ENCODE measurements at regions not wholly inside any gene's neighbourhood (a gene's known extent, or its start where the extent isn't known, plus 50 kb on each side); places are given as distances from the start of the nearest gene placed in this dataset.

GRCh38 chr2:57892920-57893319, 153.7 kb upstream of the VRK2 start:
- peak; percentile 74 to 92 (median 91) for DNase-seq

- no peak for DNase-seq
Measured at GRCh38 chr2:57893347-57893746, 153.3 kb upstream of the VRK2 start.

- DNase-seq, result no peak
Measured at GRCh38 chr2:57893786-57894185, 152.8 kb upstream of the VRK2 start.

- peak; percentile 27 to 72 (median 68) for DNase-seq
Measured at GRCh38 chr2:57894381-57894780, 152.2 kb upstream of the VRK2 start.

GRCh38 chr2:57897920-57898319, 148.7 kb upstream of the VRK2 start:
- no peak for DNase-seq

- DNase-seq, result no peak
Measured at GRCh38 chr2:57899898-57900297, 146.7 kb upstream of the VRK2 start.

GRCh38 chr2:57902578-57902977, 144.0 kb upstream of the VRK2 start:
- peak in 1 of 3 donors; percentile 20 for DNase-seq

- DNase-seq, result peak; percentile 55 to 75 (median 69)
Measured at GRCh38 chr2:57906152-57906732, 140.4 kb upstream of the VRK2 start.

- DNase-seq, result no peak
Measured at GRCh38 chr2:57907411-57907810, 139.2 kb upstream of the VRK2 start.

GRCh38 chr2:57908736-57909161, 137.9 kb upstream of the VRK2 start:
- DNase-seq, result peak; percentile 54 to 79 (median 71)

- DNase-seq, result no peak
Measured at GRCh38 chr2:57918126-57918525, 128.5 kb upstream of the VRK2 start.

GRCh38 chr2:57920342-57920939, 126.2 kb upstream of the VRK2 start:
- no peak for DNase-seq

GRCh38 chr2:57934659-57935058, 111.9 kb upstream of the VRK2 start:
- DNase-seq, result no peak

- DNase-seq, result no peak
Measured at GRCh38 chr2:57936216-57936615, 110.4 kb upstream of the VRK2 start.

- DNase-seq, result no peak
Measured at GRCh38 chr2:57937456-57937855, 109.2 kb upstream of the VRK2 start.

GRCh38 chr2:57941816-57942215, 104.8 kb upstream of the VRK2 start:
- no peak for DNase-seq

- DNase-seq, result no peak
Measured at GRCh38 chr2:57943315-57943714, 103.3 kb upstream of the VRK2 start.

- DNase-seq, result no peak
Measured at GRCh38 chr2:57947398-57947797, 99.2 kb upstream of the VRK2 start.

- no peak for DNase-seq
Measured at GRCh38 chr2:57954020-57954419, 92.6 kb upstream of the VRK2 start.

- no peak for DNase-seq
Measured at GRCh38 chr2:57957238-57957637, 89.4 kb upstream of the VRK2 start.

GRCh38 chr2:57959390-57959789, 87.2 kb upstream of the VRK2 start:
- DNase-seq, result no peak

- no peak for DNase-seq
Measured at GRCh38 chr2:57962861-57963260, 83.7 kb upstream of the VRK2 start.

GRCh38 chr2:57965219-57965618, 81.4 kb upstream of the VRK2 start:
- DNase-seq, result peak in 1 of 3 donors; percentile 4

GRCh38 chr2:57965961-57966360, 80.6 kb upstream of the VRK2 start:
- no peak for DNase-seq

GRCh38 chr2:57973621-57974186, 72.9 kb upstream of the VRK2 start:
- DNase-seq, result no peak

All from suppressor macrophage treated with lipopolysaccharide for 1 hour (primary cell).